Mesendoderm (in vitro differentiated cells): ENCODE measurements at regions not wholly inside any gene's neighbourhood (a gene's known extent, or its start where the extent isn't known, plus 50 kb on each side); places are given as distances from the start of the nearest gene placed in this dataset.

Source experiments
- DNase-seq: peaks from one replicate; pipeline ENCODE4 v3.0.0; 2013
- H2AK5ac ChIP-seq: 2 replicates; pipeline ENCODE4 v1.6.1; 2013; ENCODE audit warnings: low read length, inconsistent platforms
- H2BK120ac ChIP-seq: 2 replicates; pipeline ENCODE4 v1.6.1; 2013; ENCODE audit warnings: low read depth, mild to moderate bottlenecking, low read length, moderate library complexity, mixed read lengths
- H2BK15ac ChIP-seq: replicated peaks from 2 replicates; pipeline ENCODE4 v1.6.1; 2013; ENCODE audit warnings: low read depth, mild to moderate bottlenecking, moderate library complexity
- H2BK5ac ChIP-seq: 2 replicates; pipeline ENCODE4 v1.6.1; 2013; ENCODE audit warnings: low read length, inconsistent platforms
- H3K18ac ChIP-seq: 2 replicates; pipeline ENCODE4 v1.6.1; 2013; ENCODE audit warnings: mild to moderate bottlenecking, low read length, mixed read lengths
- H3K23ac ChIP-seq: one replicate; pipeline ENCODE4 v1.6.1; 2013; ENCODE audit warnings: low read length
- H3K27ac ChIP-seq: 2 replicates; pipeline ENCODE4 v1.5.1; 2013; ENCODE audit warnings: low read depth, mild to moderate bottlenecking, inconsistent platforms, low read length, moderate library complexity
- H3K27me3 ChIP-seq: 2 replicates; pipeline ENCODE4 v1.6.1; 2013; ENCODE audit warnings: low read length, control low read depth, mild to moderate bottlenecking, inconsistent platforms; ENCODE audit not compliant: insufficient read depth, poor library complexity
- H3K36me3 ChIP-seq: 2 replicates; pipeline ENCODE4 v1.6.1; 2013; ENCODE audit warnings: low read length, inconsistent platforms; ENCODE audit not compliant: control insufficient read depth, insufficient read depth
- H3K4ac ChIP-seq: one replicate; pipeline ENCODE4 v1.6.1; 2013; ENCODE audit warnings: low read depth, mild to moderate bottlenecking, low read length, moderate library complexity
- H3K4me1 ChIP-seq: 2 replicates; pipeline ENCODE4 v1.6.1; 2013; ENCODE audit warnings: low read depth, low read length, inconsistent platforms; ENCODE audit not compliant: control insufficient read depth
- H3K4me2 ChIP-seq: 2 replicates; pipeline ENCODE4 v1.6.1; 2013; ENCODE audit warnings: low read length
- H3K4me3 ChIP-seq: 2 replicates; pipeline ENCODE4 v1.5.1; 2013; ENCODE audit warnings: mild to moderate bottlenecking, low read length
- H3K56ac ChIP-seq: one replicate; pipeline ENCODE4 v1.6.1; 2013; ENCODE audit warnings: low read length
- H3K79me1 ChIP-seq: 2 replicates; pipeline ENCODE4 v1.6.1; 2013; ENCODE audit warnings: low read length, inconsistent platforms
- H3K79me2 ChIP-seq: 2 replicates; pipeline ENCODE4 v1.6.1; 2013; ENCODE audit warnings: mild to moderate bottlenecking, low read length; ENCODE audit not compliant: control insufficient read depth, insufficient read depth
- H3K9ac ChIP-seq: 2 replicates; pipeline ENCODE4 v1.6.1; 2013; ENCODE audit warnings: low read length, inconsistent platforms
- H4K5ac ChIP-seq: one replicate; pipeline ENCODE4 v1.6.1; 2013; ENCODE audit warnings: low read length
- H4K8ac ChIP-seq: one replicate; pipeline ENCODE4 v1.6.1; 2013; ENCODE audit warnings: low read depth, mild to moderate bottlenecking, control low read depth, low read length, moderate library complexity
- WGBS: extraction: QIAGEN DNeasy Blood & Tissue Kit; methylation state at CpG from one replicate; pipeline ENCODE4 v1.1.7; 2013; ENCODE audit warnings: low lambda C conversion rate, missing lambda C conversion rate; ENCODE audit not compliant: insufficient coverage; ENCODE audit errors: extremely low coverage; 5-methylcytosine and 5-hydroxymethylcytosine counted together

- Histone ChIP-seq H3K79me1 (no peaks in the 10 kb centered on the region), H3K4me2 (no peak overlapping the region), H3K27me3 (no peaks in the 10 kb centered on the region), H2BK120ac (no peak overlapping the region), H3K23ac (no peak overlapping the region), H3K27ac (no peak overlapping the region), H2BK5ac (no peak overlapping the region), H3K4ac (no peak overlapping the region), H2AK5ac (no peak overlapping the region), H3K9ac (no peak overlapping the region), H3K79me2 (no peaks in the 10 kb centered on the region), H3K36me3 (no peaks in the 10 kb centered on the region), H4K8ac (no peak overlapping the region), H3K56ac (no peak overlapping the region), H3K4me1 (no peaks in the 10 kb centered on the region), H3K18ac (no peak overlapping the region), H2BK15ac (no peak overlapping the region), H4K5ac (no peak overlapping the region), H3K4me3 (no peak overlapping the region)
- WGBS, result no CpG with 5 or more reads among the region's 7 CpGs
- DNase-seq, result no peak
These were observed 140.4 kb upstream of the NAMPT start for GRCh38 chr7:106425017-106425719.

GRCh38 chr7:106424476-106425016, 139.8 kb upstream of the NAMPT start:
- Histone ChIP-seq H4K5ac (no peak overlapping the region), H3K23ac (peak overlapping the region; percentile 10), H3K4ac (no peak overlapping the region), H3K18ac (no peak overlapping the region), H3K4me3 (no peak overlapping the region), H3K4me2 (no peak overlapping the region), H3K27me3 (no peaks in the 10 kb centered on the region), H3K56ac (no peak overlapping the region), H3K4me1 (no peaks in the 10 kb centered on the region), H2BK15ac (no peak overlapping the region), H3K79me2 (no peaks in the 10 kb centered on the region), H3K79me1 (no peaks in the 10 kb centered on the region), H2BK120ac (no peak overlapping the region), H2AK5ac (no peak overlapping the region), H3K36me3 (no peaks in the 10 kb centered on the region), H2BK5ac (no peak overlapping the region), H4K8ac (no peak overlapping the region), H3K27ac (no peak overlapping the region), H3K9ac (no peak overlapping the region)
- DNase-seq, result no peak
- WGBS, result no CpG with 5 or more reads among the region's 1 CpG

GRCh38 chr7:106423821-106424475, 139.2 kb upstream of the NAMPT start:
- no peak overlapping the region for H2BK120ac ChIP-seq
- H3K4me3 ChIP-seq, result no peak overlapping the region
- H2BK5ac ChIP-seq, result no peak overlapping the region
- no peak overlapping the region for H3K4me2 ChIP-seq
- H4K5ac ChIP-seq, result no peak overlapping the region
- WGBS, result no CpG with 5 or more reads among the region's 5 CpGs
- H3K9ac ChIP-seq, result no peak overlapping the region
- no peaks in the 10 kb centered on the region for H3K36me3 ChIP-seq
- H3K27ac ChIP-seq, result no peak overlapping the region
- H3K23ac ChIP-seq, result peak overlapping the region; percentile 10
- H3K56ac ChIP-seq, result no peak overlapping the region
- DNase-seq, result no peak
- H3K18ac ChIP-seq, result no peak overlapping the region
- H3K4ac ChIP-seq, result no peak overlapping the region
- no peak overlapping the region for H4K8ac ChIP-seq
- H3K27me3 ChIP-seq, result no peaks in the 10 kb centered on the region
- H3K79me2 ChIP-seq, result no peaks in the 10 kb centered on the region
- no peak overlapping the region for H2AK5ac ChIP-seq
- no peaks in the 10 kb centered on the region for H3K79me1 ChIP-seq
- no peaks in the 10 kb centered on the region for H3K4me1 ChIP-seq
- H2BK15ac ChIP-seq, result no peak overlapping the region

- H3K27me3 ChIP-seq, result no peaks in the 10 kb centered on the region
- no peak for DNase-seq
- WGBS, result no CpG with 5 or more reads among the region's 5 CpGs
- no peak overlapping the region for H3K4ac ChIP-seq
- no peak overlapping the region for H2AK5ac ChIP-seq
- H4K8ac ChIP-seq, result no peak overlapping the region
- no peak overlapping the region for H4K5ac ChIP-seq
- no peak overlapping the region for H2BK120ac ChIP-seq
- H3K36me3 ChIP-seq, result no peaks in the 10 kb centered on the region
- no peaks in the 10 kb centered on the region for H3K79me2 ChIP-seq
- no peak overlapping the region for H2BK15ac ChIP-seq
- H3K4me3 ChIP-seq, result no peak overlapping the region
- H2BK5ac ChIP-seq, result no peak overlapping the region
- no peak overlapping the region for H3K56ac ChIP-seq
- H3K79me1 ChIP-seq, result no peaks in the 10 kb centered on the region
- no peaks in the 10 kb centered on the region for H3K4me1 ChIP-seq
- no peak overlapping the region for H3K18ac ChIP-seq
- H3K23ac ChIP-seq, result no peak overlapping the region
- no peak overlapping the region for H3K9ac ChIP-seq
- H3K27ac ChIP-seq, result no peak overlapping the region
- no peak overlapping the region for H3K4me2 ChIP-seq
These were observed 138.3 kb upstream of the NAMPT start for GRCh38 chr7:106423111-106423510.

GRCh38 chr7:106421181-106421762, 136.5 kb upstream of the NAMPT start:
- Histone ChIP-seq H3K23ac (no peak overlapping the region), H3K79me1 (no peaks in the 10 kb centered on the region), H2BK15ac (no peak overlapping the region), H3K27ac (no peak overlapping the region), H3K36me3 (no peaks in the 10 kb centered on the region), H3K4me3 (no peak overlapping the region), H4K8ac (no peak overlapping the region), H4K5ac (no peak overlapping the region), H2BK120ac (no peak overlapping the region), H2AK5ac (no peak overlapping the region), H3K56ac (no peak overlapping the region), H3K4me2 (no peak overlapping the region), H3K9ac (no peak overlapping the region), H3K27me3 (no peaks in the 10 kb centered on the region), H3K79me2 (no peaks in the 10 kb centered on the region), H3K4ac (no peak overlapping the region), H3K18ac (no peak overlapping the region), H2BK5ac (no peak overlapping the region), H3K4me1 (peaks cover 6% of the 10 kb centered on the region)
- DNase-seq, result no peak
- no CpG with 5 or more reads among the region's 6 CpGs for WGBS
